ENCODE measurements at regions not wholly inside any gene's neighbourhood (a gene's known extent, or its start where the extent isn't known, plus 50 kb on each side); places are given as distances from the start of the nearest gene placed in this dataset.

DNA sequence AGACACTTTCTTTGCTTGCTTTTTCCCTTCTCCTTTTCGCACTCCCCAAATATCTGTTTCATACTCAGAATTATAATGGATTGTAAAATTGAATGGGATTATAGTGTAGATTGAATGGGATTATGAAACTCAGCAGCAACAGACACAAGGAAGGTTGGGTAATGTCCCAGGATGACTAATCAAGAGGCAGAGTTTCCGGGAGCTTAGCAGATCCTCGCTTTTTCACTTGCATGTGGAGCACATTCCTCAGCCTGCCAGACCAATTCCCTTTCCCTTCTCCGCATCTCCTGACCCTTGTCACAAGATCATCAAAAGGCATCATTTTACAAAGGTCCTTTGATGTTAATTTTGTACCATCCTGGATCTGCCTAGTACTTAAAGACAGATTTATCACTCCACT is 55.1 kb upstream of the SLC1A1 start:
- DNase-seq (ENCODE audit: low read depth in 2 of 2): no peak

DNA sequence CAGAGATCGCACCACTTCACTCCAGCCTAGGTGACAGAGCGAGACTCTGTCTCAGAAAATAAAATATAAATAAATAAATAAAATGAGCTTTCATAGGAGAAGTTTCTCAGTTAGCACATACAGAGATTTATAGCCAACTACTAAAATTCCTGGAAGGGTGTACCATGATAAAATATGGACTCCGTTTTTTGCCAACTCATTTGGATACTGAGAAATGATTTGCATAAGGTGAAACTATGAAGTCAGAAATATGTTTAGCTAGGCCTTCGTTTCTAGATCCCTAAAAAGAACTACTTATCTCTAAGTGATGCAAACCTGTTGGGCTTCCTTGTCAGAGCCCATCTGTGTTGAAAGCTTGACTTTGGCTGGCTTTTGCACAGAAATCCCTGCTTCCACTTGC is 56.9 kb upstream of the SLC1A1 start:
- DNase-seq (ENCODE audit: low read depth in 2 of 2): no peak

DNA sequence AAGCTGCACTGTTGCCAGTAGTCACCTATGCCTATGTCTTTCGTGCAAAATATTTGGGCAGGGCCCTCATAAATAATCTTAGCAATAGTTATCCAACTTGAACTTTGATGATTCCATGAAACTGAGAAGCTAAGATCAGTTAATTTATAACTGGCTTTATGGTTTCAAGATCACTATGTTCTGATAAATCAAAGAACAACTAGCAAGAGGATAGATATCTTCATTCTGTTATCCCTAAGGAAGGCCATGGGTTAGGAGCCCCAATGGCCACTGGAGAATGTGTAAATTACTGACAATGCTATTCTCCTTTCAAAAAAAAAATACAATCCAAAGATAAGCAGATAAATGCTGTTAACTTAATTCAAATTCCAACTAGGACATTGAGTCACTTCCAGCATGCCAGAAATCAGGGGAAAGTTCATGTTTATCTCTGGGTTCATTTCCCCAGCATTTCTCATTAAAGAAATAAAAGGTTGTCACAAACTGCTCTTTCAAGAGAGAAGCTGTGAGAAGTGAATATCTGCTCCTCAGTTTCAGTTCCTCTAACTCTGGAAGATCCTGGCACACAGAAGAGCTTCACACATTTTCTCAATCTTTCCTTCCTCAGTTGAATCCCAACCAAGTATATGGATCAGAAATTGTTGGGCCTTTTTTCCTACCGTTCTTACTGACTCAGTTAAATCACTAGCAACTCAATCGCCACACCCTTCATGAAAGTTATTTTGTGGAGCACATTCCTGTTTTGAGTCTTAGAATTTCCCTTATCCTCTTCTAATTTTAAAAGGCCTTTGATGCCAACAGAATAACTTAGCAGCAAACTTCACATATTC is 59.6 kb upstream of the SLC1A1 start:
- DNase-seq (ENCODE audit: low read depth in 2 of 2): no peak

DNA sequence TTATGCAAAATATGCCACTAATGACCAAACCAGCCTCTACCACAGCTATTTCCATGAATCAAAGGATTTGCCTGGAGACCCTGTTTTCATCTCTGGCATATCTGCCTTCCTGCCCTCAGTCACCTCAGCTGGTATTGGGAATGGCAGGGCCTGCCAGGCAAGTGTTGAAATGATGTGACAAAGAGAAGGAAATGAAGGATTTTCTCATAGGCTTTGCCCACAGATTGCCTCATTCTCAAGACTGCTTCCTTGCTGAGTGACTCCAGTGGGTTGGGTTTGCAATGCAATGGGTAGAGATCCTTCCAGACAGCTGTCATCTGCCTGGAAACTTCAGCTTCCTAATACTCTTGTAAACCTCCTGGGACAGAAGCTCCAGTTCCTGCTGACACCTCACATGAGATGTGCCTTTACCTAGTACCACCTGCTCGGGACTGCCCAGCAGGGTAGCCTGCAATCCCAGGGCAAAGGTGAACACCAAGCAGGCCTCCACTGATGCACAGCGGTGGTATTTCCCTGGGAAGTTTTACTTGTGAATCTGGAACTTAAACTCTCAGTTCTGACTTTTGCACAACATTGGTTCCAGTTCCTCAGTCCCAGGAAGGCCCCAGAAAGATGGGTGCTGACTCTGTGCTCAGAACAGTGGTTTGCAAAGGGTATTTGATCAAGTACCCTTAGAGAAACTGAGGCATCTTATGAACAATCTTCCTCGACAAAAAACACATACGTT is 64.8 kb upstream of the SLC1A1 start:
- DNase-seq (ENCODE audit: low read depth in 2 of 2): no peak

DNA sequence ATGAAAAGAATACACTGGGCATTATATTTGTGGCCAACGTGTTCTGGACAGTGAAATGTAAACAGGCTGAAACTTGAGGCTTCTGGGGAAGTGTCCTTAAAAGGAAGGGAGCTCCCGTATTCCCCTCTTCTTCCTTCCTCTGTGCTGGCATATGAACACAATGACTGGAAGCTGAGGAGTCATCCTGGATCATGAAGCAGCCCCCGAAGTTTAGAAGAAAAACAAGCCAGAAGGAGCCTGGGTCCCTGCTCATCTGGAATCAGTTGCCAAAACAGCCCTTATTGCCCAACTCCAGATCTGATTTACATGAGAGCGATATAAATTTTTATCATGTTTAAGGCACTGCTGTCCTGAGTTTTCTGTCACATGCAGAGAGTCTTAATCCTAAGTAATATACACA is 65.4 kb upstream of the SLC1A1 start:
- no peak for DNase-seq (ENCODE audit: low read depth in 2 of 2)

DNA sequence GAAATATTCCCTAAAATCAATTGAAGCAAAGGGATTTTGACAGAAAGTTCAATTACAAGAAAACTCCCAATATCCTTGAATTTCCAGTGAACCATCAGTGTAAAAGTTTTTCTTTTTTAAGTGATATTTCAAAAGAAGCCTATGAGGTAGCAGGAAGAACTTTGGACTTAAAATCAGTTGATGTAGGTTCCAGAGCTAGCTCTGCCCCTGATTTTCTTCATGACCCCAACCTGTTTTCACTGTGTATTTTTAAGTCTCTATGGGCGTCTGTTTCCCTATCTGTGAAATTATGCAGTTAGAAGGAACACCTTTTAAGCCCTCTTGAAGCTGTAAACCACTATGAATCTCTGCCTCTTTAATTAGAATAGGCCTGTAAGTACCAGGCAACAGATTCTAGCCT is 66.2 kb upstream of the SLC1A1 start:
- no peak for DNase-seq (ENCODE audit: low read depth in 2 of 2)

DNA sequence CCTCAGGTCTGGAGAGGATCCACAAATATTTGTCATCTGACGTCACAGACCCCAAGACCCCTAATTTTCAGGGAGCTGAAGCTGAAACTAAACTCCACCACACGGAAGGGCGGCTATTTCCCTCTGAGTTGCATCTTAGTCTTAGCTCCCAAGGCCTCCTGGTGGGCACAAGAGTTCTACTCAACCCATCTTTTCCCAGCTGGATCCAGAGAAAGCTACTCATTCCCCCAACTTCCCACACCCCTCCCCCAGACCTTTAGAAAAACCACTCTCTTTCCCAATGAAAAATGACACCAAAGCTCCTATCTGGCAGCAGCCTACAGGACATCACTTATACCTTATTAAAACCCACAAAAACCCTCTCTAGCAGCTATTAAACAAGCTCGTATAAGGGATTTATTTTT is 67.1 kb upstream of the SLC1A1 start:
- no peak for DNase-seq (ENCODE audit: low read depth in 2 of 2)

DNA sequence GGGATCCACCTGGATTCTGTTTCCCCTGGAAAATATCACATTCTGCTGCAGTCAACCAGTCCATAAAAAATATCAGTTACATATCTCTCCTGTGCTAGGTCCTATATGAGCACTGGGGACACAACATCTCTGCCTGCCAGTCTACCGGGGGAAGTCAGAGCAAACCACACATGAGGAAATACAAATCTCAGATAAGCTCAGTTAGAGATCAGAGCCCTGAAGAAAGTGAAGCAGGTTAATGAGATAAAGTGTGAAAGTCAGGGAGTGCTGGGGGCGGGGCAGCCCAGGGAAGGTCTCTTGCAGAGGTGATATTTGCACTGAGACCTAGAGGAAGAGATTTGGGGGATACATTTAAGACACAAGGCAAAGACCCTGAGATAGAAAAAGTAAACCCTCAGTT is 67.8 kb upstream of the SLC1A1 start:
- DNase-seq (ENCODE audit: low read depth in 2 of 2): no peak

DNA sequence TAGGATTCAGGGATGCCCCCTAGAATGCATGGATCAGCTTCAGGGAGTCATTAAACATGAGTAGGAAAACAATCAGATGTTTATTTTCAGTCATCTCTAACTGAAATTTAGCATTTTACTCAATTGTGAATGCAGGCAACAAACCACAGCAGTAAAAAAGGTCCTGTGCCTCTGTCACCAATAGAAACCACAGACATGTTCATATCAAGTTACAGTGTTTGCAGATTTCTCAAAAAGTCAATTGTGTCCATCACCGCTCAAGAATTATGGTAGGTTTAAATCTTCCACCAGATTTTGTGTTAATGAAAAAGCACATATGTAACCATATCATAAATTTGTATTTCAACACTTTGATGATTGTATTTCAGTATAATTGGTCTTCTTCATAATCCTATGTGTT is 68.4 kb upstream of the SLC1A1 start:
- no peak for DNase-seq (ENCODE audit: low read depth in 2 of 2)

DNA sequence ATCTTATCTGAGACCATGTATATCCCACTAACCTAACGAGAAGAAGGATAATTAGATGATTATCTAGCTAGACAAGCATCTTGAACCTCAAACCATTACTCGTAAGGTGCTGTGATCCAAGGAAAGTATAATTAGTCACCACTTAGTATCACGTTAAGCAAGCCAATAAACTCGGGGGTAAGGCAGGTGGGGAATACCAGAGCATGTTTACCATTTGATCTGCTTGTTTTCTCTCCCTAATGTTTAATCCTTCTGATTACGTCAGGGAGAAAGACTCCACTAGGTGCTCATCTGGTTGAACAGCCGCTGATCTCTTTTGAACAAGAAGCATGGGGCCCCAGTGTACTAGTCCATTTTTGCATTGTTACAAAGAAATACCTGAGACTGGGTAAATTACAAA is 69.9 kb upstream of the SLC1A1 start:
- no peak for DNase-seq (ENCODE audit: low read depth in 2 of 2)

DNA sequence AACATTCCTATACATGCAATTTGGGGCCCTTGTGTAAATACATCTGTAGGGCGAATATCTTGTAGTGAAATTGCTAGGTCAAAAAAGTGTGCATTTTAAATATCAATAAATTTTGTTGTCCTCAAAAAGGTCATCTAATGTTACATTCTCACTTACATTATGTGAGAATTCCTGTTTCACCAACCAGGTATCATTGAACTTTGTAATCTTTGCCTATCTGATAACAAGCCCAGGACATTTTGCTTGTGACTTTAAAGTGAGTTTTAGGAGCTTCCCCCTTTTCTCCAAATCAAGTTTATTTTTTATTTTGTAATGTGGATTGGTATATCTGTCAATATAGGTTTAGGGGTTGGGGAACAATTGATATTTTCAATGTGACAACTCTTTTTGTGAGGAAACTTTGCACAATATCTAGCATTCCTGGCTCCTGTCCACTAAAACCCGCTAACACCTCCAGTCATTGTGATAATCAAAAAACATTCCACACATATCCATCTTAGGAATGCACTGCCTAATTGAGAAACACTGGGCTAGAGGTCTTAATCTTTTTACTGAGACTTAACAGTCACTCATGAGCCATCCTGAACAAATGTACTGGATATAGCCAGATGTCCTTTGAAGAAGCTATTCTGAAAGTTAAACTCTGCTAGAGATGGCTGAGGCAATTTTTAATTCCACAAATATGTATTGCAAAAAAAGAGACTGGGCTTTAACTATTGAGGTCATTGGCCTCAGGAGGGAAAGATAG is 72.5 kb upstream of the SLC1A1 start:
- DNase-seq (ENCODE audit: low read depth in 2 of 2): no peak

DNA sequence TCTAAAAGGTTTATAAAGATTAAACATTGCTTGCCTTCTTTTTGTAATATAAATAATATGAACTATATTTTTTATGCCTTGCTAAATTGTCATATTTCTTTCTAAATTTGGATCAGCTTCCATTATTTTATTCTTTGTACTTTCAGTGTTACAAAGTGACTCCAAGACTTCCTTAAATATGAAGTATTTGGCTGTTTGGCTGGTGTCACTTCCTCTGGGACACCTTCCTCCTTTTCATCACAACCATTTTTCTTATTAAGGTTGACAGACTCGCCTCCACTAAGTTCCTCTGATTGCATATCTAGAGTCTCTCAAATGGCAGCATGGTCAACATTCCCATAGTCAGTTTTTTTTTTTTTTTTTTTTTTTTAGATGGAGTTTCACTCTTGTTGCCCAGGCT is 73.8 kb upstream of the SLC1A1 start:
- DNase-seq (ENCODE audit: low read depth in 2 of 2): no peak

DNA sequence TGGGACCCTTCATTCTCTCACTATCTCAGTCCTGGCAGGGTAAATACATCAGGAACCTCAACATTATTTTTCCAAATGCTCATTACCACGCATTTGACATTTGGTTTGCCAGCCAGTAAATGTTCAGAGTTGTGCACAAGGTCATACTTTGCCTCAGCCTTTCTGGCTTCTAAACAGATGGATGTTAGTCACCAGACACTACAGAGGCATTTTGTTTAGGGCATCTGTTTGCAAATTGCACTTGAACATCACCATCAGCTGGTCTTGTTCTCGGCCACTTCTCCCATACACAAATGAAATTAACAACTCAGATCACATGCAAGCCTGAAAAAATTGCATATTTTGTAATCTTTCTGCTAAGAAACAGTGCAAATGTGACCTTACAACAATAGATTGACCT is 75.0 kb upstream of the SLC1A1 start:
- DNase-seq (ENCODE audit: low read depth in 2 of 2): no peak

DNA sequence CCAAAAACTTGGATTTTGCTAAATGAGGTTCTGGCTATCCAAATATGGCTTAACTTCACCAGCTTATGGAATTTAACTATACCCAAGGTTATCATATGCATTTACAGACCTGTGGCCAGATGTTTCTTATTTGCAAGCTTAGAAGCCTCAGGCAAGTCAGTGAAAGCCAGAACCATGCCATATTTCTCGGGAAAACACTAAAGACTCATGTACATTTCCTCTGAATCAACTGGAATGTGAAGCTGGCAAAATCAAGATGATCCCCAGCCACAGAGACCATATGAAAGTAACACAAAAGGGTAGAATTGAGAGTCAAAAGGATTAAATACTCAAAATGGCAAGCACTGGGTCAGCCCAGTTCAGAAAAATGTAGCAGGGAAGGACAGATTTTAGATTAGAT is 76.4 kb upstream of the SLC1A1 start:
- DNase-seq (ENCODE audit: low read depth in 2 of 2): no peak

DNA sequence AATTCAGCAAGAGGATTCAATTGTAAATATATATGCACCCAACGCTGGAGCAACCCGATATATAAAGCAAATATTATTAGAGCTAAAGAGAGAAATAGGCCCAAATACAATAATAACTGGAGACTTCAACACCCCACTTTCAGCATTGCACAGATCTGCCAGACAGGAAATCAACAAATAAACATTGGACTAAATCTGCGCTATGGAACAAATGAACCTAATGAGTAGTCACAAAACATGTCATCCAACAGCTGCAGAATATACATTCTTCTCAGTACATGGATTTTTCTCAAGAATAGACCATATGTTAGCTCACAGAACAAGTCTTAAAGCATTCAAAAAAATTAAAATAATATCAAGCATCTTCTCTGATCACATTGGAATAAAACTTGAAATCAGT is 86.1 kb upstream of the SLC1A1 start:
- DNase-seq (ENCODE audit: low read depth in 2 of 2): no peak

DNA sequence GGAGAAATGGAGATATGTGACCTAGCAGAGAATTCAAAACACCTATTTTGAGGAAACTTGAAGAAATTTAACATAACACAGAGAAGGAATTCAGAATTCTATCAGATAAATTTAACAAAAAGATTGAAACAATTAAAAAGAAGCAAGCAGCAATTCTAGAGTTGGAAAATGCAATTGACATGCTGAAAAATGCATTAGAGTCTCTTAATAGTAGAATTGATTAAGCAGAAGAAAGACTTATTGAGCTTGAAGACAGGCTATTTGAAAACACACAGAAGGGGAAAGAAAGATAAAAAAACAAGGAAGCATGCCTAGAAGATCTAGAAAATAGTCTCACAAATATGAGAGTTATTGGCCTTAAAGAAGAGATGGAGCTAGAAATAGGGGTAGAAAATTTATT is 87.8 kb upstream of the SLC1A1 start:
- no peak for DNase-seq (ENCODE audit: low read depth in 2 of 2)

DNA sequence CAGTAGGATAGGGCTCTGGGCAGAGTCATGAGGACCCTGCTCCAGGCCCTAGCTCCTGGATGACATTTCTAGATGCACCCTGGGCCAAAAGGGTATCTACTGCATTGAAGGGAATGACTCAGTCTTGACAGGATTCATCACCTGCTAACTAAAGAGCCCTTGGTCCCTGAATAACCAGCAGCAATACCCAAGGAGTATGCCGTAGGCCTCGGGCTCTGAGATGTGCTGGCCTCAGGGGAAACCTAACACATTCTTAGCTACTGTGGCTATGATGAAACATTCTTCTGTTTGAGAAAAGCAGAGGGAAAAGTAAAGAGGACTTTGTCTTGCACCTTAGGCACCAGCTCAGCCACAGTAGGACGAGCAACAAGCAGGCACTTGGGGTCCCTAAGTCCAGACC is 89.5 kb upstream of the SLC1A1 start:
- no peak for DNase-seq (ENCODE audit: low read depth in 2 of 2)

DNA sequence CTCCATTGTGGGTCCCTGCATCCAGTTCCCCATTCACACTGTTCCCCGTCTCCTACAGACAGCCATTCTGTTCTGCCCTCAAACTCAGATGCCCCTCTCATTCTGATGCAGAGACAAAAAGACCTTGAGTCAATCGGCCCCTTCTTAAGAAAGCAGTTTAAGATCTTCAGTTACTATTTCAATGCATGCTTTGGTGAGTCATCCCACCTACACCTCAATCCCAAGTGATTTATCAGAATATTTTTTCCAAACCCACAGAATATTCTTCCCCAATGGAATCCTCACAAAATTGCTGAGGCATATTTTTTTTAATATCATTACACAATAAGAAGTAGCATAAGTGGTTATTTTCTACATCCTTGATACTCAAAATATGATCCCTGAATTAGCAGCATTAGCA is 92.4 kb upstream of the SLC1A1 start:
- no peak for DNase-seq (ENCODE audit: low read depth in 2 of 2)

DNA sequence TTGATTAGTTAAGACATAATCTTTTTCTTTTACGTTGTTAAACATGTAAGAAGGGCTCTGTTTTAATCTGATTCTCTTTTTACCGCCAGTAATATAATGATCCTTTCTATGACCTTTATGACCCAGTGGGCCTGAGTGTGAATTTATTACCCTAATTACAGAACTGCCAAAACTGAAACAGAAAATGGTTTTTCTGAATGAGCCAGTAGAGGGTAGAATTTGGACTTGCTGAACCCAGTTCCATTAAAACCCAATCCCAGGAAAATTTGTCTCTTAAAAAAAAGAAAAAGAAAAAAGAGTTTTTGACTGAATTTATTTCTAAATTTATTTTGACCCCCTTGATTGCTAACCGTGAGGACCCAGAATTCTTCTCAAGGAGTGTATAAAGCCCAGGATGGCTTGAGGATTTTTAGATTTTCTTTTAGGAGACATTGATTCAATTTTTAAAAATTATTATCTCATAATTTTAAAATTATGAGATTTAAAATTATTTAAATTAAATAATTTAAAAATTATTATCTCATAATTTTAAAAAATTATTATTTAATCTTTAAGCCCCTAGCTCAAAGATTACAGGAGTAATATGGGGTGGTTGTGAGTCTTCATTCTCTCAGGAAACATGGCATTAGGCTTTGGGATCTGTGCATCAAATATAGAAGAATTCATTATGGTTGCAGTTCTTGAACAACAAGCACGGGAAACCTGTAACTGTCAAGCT is 94.1 kb upstream of the GLIS3 start:
- DNase-seq (ENCODE audit: low read depth in 2 of 2): no peak

DNA sequence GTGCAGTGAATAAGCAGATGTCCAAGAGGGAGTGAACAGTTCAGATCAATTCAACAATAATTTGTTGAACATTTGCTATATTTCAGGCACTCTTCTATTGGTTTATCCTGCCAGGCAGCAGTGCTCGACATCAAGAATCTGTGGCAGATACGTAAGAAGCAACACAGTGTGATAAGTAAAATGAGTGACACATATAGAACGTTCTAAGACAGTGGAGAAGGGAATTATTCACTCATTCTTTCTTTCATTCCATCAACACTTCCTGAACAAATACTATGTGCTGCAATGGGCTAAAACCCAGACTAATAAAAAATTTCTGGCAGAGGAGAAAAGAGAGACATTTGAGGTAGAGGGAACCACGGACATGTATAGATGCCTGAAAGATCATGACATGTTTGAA is 89.9 kb upstream of the GLIS3 start:
- no peak for DNase-seq (ENCODE audit: low read depth in 2 of 2)

DNA sequence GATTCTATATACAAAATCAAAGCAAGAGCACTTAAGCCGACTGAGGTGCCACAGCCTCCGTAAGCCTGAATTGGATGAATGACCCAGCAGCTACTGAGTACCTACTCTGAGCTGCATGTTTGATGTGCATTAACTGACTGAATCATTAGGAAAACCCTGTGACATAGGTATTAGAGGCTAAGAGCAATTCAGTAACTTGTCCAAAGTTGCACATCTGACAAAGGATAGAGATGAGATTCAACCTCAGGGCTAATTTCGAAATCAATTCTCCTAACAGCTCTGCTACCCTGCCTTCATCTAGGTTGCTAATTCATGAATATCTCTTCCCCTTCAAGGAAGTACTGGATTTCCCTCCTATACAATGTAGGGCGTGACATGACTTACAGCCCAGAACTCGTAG is 89.1 kb upstream of the GLIS3 start:
- DNase-seq (ENCODE audit: low read depth in 2 of 2): no peak

DNA sequence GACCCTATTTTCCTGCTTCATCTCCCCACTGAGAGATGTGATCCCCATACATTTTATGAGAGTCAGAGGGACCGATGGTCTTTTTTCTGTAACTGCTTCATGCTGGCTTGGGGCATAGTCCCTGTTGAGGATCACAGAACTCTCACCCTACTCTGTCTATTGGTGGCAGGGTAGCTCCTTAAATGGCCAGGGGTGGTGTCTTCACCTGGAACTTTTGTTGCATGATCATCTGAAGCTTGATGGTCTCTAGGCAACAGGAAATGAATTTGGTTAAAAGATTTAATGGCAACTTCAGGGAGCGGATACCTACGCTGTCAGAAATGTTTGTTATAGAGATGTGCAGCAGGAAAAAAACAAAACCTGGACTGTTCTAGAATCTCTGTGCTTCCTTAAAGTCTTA is 87.0 kb upstream of the GLIS3 start:
- no peak for DNase-seq (ENCODE audit: low read depth in 2 of 2)

Data from stimulated activated CD4-positive, alpha-beta T cell treated with anti-CD3 and anti-CD28 coated beads, Interleukin-15, amount 100 ng/mL, for 48 hours (primary cell).